OCI-M2 (cell line): ENCODE measurements at regions not wholly inside any gene's neighbourhood (a gene's known extent, or its start where the extent isn't known, plus 50 kb on each side); places are given as distances from the start of the nearest gene placed in this dataset.

ENCODE experiments used
- DNase-seq: peaks from one replicate; lab custom pipeline; 2025; ENCODE audit not compliant: unreplicated experiment; lab: John Stamatoyannopoulos, UW

DNA sequence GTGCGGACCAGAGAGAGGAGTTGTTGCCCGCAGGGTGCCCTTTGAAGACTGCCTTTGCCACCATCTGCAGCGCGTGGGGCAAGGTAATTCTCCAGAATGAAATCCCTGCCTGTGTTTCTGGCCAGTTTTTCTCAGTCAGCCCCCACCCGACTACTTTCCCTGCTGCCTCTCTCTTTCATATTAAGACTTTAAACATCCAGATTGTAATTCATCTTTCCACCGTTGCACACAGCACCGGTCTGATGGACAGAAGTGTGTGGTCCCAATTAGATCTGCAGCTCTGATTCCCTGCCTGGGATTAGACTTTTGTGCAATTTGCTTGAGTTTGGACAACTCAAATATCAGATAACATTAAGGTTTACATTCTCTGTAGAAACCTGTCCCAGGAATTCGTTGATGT is 489.0 kb downstream of the QKI start:
- DNase-seq = no peak

DNA sequence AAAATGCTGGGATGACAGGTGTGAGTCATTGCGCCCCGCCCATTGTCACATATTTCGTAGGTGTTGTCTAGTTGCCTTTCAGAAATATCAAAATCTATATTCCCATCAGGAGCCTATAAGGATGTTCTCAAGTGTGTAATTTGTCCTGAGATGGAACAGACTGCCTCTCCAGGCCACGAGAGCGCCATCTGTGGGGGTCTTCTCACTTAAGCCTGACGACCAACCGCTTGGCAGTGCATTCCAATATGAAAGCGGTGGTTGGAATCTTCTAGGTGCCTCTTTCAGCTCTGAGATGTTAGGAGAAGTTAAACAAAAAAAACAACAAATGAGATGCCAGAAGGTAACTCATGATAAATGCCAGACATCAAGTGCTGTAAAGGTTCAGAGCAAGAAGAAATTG is 488.5 kb downstream of the QKI start:
- DNase-seq = no peak

DNA sequence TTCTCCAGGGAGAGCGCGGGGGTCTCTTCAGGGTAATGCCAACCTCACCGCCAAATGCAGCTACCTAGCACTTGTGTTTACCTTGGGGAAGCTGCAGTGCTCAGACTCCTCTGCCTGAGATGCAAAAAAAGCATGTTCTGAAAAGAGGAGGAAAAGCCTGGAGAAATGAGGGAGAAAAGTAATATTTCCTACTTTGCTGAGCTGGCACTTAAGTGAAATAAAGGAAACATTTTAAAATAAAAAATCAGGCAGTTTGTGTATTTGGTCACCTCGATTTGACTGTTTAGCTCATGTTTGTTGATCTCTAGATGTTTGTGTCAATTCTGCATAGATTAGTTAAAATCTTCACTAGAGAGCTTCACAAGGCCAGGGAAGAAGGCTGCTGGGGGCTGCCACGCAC is 487.2 kb downstream of the QKI start:
- DNase-seq = no peak

DNA sequence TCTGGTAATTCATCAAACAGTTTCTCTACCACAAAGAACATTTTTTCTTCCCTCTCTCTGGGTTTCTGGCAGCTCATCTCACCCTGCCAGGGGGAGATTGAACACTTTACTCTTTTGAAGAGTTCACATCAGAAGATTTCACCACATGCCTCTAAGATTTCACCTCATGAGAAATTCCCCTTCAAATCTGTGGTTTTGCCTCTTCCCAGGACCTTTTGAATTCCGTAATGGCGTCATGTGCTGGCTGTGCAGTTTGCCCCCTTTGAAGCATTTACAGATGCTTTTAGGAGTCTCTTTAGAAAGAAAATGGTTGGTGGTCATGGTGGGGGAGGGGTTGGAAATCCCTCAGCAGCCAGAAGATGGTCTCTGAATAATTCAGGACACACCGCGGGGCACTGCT is 486.1 kb downstream of the QKI start:
- no peak for DNase-seq

DNA sequence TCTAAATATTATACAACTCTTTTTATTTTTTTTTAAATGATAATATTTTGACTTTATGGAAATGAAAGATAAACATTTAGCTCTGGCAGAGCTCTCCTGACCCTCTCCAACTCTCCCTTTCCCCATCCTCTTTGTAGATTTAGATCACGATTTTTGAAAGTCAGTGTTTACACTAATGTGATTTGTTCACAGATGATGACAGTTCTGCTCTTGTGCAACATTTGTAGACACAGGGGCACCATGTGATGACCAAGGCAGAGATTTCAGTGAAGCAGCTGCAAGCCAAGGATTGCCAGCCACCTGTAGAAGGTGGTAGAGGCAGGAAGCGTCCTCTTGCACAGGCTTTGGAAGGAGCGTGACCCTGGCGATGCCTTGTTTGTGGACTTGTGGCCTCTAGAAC is 483.2 kb downstream of the QKI start:
- DNase-seq = no peak

DNA sequence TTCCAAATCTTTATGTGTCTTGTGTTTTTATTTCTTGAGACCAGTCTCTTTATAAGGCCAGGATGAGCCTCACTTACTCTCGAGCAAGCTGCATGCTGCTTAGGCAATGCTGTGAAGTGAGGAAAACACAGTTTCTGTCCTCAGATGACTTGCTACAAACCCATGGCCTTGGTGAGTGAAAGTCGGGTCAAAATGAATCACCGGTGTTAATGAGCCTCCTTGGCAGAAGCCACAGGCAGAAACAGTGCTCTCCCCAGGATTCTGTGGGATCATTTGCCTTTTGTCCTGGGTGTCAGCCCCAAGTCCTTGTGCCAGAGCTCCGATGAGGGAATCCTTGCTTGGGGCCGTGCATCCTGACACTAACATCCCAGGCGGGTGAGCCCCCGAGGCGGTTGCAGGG is 482.5 kb downstream of the QKI start:
- DNase-seq = no peak

DNA sequence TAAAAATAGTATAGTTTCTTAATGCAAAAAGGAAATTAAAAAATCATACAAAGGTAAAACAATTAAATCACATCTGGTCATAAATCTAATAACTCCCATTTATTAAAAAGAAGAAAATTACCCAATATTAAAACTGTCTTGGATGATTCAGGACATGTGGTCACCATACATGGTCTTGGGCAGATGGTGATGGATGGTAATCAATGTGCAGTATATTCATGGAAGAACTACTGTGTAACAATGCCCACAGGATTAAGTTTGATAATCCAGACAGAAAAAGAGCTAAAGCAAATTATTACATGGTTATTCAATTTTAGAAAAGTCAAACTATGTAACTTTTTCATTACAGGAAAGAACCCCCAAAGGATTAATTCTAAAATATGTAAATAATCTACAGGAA is 480.6 kb downstream of the QKI start:
- no peak for DNase-seq

DNA sequence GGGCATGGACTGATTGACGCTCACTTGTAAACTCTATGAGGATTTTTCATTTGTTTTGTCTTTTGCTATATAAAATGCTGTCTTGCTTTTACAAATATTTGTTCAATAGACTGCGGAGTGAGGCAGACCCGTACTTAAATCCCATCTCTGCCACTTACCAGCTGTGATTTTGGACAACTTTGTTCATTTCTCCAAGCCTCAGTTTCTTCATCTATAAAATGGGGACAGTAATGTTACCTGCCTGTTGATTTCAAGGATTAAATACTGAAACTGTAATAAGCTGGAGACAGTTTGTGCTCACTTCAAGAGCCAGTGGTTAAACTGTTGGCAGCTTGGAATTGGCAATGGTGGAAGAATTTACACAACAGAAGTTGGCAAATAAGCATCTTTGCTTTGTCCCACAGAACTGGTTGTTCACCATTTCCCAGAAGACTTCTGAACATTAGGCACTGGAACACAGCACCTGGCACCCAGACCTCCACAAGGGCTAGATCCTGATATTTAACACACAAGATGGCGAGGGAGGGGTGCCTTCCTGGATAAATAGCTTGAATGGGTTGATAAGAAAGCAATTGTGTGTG is 479.2 kb downstream of the QKI start:
- no peak for DNase-seq

DNA sequence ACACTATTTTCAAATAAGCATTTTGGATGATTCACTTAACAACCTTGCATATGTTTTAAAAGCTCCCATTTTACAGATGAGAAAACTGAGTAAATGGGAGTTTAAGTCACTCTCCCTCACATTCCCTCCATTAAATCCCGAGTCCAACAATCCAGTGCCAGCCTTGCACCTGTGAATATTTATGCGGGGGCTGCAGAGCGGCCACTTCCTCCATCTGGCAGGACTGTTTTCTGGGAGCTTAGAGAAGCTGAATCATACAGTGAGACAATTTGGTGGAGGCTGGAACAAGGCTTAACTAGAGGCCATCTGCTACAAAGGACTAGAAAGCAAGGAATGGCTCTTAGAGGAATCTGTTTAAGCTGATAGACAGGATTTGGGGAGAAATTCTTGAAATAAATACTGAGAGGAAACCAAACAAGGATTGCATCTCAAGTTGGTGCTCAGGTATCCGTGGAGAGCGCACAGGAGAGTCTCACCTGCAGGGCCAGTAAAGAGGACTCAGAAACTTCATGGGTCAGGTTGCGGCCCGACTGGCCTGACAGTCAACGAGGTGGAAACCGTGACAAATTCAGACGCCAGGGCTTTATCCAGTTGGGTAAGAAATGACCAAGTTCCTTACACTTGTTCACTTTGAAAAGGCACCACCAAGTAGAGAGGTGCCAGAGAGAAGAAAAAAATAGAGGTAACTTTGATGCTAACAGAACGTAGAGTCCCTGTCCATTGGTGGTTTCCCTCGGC is 478.5 kb downstream of the QKI start:
- DNase-seq = no peak

DNA sequence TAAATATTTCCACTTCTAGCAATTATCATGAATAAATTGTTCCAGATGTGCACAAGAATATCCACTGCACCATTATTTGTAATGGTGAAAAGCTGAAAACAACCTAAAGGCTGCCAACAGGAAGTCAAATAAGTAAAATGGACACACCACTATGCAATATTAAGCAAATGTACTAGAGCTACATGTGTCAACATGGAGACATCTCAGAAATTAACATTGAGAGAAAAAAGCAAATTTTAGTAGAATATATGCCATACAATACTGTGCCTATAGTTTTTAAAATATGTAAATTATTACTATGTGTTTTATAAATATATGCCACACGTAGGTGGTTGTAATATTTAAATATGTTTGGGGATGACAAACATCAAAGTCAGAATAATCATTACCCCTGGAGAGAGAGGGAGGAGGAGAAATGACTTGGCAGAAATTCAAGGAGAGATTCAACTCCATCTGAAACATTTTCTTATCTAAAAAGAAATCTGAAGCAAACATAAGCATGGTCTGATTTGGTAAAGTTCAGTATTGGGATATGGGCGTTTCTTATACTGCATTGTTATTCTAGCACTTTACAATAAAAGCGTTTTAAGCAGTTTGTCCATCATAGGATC is 475.5 kb downstream of the QKI start:
- DNase-seq = no peak

DNA sequence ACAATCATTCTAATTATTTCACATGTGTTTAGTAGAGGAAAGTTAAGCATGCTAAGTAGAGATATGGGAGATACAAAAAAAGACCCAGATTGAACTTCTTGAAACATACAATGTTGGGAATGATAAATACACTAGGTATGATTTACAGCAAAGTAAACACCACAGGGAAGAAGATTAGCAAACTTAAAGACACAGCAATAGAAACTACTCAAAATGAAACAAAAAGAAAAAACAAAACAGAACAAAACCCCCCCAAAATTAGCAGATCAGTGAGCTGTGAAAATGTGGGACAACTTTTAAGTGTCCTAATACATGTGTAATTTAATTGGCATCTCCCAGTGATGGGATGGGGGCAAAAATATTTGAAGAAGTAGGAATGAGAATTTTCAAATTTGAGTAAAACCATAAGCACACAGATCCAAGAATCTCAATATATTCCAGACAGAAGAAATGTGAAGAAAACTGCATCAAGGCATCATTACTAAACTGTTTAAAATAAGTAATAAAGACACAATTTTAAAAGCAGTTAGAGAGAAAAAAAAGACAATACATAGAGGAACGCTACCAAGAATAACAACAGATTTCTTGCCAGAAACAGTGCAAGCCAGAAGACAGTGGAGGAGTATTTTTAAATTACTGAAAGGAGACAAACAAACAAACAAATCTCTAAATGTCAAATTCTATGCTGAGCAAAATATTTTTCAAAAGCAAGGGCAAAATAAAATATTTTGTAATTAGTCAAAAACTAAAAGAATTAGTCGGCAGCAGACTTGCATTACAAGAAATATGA is 473.7 kb downstream of the QKI start:
- no peak for DNase-seq

DNA sequence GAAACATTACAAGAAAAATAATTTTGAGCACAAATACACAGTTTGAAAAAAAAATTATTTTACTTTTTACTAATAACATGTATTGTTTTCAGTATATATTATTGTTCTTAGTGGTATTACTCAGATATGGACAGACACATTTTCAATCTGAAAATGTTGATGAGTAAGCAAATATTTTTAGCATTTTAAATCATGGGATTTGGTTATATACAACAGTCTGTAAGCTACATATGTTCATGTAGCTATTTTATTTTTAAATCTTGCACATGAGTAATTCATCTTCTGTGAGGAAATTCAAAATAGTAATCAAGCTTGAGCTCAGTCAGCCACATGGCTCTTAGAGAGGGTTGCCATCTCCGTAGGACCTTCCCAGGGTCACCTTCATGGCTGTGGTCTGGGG is 471.9 kb downstream of the QKI start:
- no peak for DNase-seq

DNA sequence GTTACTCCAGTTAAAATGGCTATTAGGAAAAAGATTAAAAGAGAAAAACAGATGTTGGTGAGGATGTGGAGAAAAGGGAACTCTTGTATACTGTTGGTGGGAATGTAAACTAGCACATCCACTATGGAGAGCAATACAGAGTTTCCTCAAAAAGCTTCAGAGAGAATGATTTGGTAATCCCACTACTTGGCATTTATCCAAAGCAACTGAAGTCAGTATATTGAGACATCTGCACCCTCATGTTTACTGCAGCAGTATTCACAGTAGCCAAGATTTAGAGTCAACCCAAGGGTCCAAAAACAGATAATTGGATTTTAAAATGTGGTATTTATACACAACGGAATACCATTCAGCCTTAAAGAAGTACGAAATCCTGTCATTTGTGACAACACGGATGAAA is 469.5 kb downstream of the QKI start:
- DNase-seq = no peak

DNA sequence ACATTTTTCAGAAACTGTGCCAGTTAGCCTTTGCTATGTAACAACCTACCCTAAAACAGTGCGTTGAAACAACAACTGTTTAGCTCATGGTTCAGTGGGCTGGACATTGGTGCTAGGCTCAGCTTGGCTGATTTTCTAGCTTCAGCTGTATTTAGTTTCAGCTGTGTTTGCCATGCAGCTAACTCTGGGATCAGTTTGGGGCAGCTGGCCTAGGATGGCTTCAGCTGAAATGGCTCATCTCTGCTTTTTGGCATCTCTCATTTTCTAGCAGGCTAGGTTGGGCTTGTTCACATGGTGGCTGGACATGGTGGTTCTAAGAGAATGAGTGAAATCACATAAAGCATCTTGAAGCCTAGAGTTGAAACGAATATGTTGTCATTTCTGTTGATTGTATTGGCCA is 464.2 kb downstream of the QKI start:
- DNase-seq = no peak

DNA sequence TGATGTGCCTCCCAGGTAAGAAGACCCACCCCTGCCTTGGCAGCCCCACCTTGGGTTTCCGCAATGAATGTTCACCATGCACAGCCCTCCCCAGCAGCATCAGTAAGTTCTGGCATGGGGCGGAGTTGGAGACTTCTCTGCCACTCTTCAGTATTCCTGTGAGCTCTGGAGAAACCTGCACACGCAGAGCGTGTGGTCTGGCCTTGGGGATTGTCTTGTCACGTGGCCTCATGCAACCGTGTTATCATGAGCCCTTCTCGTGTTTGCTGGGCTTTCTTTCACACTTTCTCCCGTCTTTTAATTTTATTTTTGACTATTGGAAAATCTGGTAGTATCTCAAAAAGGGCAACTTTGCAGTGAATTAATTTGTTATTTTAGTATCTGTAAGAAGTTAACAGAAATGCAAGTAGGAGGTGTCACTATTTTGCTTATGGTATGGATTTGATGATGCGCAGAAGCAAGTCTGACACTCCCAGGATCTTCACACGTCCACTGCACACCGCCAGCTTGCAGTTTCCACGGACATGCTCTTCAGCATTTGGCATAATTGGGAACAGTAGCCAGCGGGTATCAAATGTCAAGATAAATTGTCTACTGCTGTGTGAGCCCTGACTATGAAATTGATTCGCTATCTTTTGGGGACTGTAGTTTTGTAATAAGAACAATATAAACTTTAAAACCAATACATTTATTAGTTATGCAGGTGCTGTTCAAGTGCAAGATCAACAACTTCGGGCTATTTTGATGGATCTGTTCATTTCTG is 463.5 kb downstream of the QKI start:
- no peak for DNase-seq

DNA sequence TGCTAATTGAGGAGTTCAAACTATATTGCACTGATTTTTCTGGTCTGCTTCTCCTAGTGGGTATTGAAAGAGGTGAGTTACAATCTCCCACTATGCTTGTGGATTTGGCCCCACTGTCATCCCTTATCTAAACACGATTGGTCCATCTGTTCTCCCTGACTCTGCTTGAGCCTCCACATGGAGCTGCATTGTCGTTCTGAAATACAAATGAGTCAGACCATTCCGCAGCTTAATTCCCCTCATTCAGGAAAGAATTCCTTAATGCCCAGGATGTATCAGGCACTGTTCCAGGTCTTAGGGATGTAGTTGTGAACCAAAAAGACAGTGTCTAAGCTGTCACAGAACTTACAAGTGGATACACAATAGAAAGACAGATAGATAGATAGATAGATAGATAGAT is 461.9 kb downstream of the QKI start:
- no peak for DNase-seq

DNA sequence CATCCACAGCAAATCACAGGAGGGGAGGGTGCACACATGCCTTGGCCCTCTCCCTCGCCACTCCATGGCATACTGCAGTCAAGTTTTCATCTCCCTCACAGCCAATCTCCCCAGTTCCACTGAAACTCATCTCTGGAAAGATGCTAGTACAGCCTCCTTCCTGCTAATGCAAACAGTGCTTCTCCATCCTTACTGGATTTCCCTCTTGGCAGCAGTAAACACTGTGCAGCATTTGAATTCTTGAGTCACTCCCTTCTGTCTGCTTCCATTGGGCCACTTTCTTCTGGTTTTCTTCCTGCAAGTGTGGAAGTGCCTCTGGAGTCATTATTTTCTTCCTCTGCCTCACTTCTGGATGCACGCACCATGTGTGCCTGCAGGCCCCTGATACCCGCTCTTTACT is 460.3 kb downstream of the QKI start:
- no peak for DNase-seq

DNA sequence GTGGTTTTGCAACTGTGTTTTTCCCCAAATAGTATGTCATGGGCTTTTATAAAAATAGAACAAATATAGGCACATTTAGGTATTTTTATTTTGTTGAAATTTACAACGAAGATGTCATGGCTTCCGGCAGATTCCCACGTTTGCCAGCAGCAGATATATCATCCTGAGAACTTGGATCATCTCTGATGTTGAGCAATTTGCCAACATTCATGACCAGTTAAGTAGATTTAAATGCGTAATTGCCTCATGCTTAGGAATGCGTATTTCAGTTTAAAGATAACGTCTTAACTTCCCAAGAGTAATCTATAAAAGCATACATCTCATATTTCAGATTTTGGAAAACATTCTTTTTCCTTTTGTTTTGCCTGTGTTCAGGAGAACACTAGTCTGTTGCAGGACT is 457.8 kb downstream of the QKI start:
- no peak for DNase-seq

DNA sequence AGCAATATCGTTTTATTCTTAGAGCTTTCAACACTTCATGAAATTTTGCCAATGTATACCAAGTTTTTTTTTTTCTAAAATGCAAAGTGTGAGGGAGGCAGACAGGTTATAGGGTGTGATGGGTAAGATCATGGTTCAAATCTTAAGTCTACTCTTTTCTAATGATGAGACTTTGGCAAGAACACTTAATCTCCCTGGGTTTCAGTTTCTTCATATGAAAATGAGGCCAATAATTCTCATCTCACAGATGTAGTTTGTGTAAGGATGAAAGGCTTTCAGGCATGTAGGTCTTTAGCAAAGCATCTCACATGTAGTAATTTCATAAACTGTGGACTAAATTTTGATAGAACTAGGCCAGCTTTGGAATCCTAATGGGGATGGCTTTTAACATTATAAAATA is 457.1 kb downstream of the QKI start:
- DNase-seq = no peak

DNA sequence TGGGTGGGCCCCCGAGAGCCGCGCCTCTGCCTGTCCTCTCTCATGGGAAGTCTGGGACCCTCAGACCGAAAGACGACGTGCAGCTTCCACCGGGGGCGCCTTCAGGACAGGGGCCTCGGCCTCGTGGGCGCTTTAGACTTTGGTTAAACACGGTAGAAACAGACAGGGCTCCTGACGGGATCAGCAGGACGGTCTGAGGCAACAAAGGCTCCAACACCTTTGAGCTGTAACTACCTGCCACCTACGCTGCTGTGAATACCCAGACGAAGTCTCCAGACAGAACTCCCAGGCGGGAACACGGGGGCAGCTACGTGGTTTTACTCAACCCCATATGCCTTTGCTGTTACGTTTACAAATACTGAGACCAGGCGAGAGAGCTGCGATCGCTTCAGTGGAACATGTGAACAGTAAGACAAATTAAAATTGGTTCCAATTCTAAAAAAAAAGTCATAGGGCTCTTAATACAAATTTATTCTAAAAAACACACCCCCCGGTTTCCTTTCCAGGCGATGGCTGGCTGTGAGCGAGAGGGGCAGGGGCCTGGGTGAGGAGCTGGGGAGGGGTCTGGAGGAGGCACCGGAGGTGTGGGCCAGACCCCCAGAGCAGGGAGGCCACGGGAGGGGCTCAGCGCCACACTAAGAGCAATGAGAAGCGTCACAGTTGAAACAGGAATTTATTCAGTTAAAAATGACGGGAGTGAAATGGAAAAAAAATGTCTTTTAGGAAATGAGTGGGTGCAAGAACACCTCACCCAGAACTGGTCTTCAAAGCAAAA is 453.2 kb downstream of the QKI start:
- no peak for DNase-seq

DNA sequence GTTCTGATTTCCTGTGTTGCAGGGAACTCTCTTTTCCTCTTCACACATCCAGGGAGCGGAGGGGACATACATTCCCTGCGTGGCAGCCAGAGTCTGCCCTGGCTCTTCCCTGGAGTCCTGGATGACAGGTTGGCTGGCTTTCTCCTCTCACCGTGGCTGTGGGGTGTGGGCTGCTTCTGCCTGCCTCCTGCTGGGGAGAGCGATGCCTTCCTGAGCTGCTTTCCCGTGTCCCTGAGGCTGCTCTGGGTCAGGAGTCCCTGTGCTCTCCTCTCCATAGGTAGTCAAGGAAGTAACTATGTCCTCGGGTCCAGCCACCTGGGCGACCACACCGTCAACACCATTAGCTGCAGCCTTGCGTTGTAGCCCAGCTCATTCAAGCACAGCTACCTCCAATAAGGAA is 451.7 kb downstream of the QKI start:
- no peak for DNase-seq
